H1 (cell line): ENCODE measurements at regions not wholly inside any gene's neighbourhood (a gene's known extent, or its start where the extent isn't known, plus 50 kb on each side); places are given as distances from the start of the nearest gene placed in this dataset.
"Not testable (repeated sequence)": the region's sequence is repeated elsewhere in the genome, so short reads cannot be mapped to it uniquely, and the experiment has no call there.

ENCODE experiments used
- CTCF ChIA-PET: fragments of 300-600 bp; sonication (Branson Sonifier 250); formaldehyde crosslinking; loops from one replicate; lab custom pipeline; 2021; ENCODE audit not compliant: partially characterized antibody; lab: Charles Lee
- POLR2A ChIA-PET: fragments of 300-600 bp; sonication (Branson Sonifier 250); formaldehyde crosslinking; loops from one replicate; lab custom pipeline; 2021; ENCODE audit warnings: inconsistent platforms; ENCODE audit not compliant: partially characterized antibody; lab: Charles Lee
- DNase-seq, 2 experiments: peaks; one replicate each; pipeline versions ENCODE4 v3.0.0 to v3.0.0-alpha.2; 2010 to 2022; ENCODE audit warnings: low spot score in 2 of 2, low read depth in 1 of 2, mixed read lengths in 1 of 2
- FAIRE-seq: peaks from 2 replicates; lab custom pipeline; 2011; peaks lifted over from hg19 to GRCh38; lab: Jason Lieb, UNC
- H2AFZ ChIP-seq: 2 replicates; pipeline ENCODE4 v1.8.1; 2012; ENCODE audit warnings: low read length, inconsistent platforms
- H2AK5ac ChIP-seq: 2 replicates; pipeline ENCODE4 v1.6.1; 2013; ENCODE audit warnings: low read depth, low read length
- H2BK120ac ChIP-seq: replicated peaks from 2 replicates; pipeline ENCODE3; 2013; ENCODE audit warnings: low read depth, low read length, inconsistent platforms
- H2BK12ac ChIP-seq: 2 replicates; pipeline ENCODE4 v1.6.1; 2013; ENCODE audit warnings: low read depth, low read length
- H2BK15ac ChIP-seq: 2 replicates; pipeline ENCODE4 v1.6.1; 2013; ENCODE audit warnings: low read length
- H2BK20ac ChIP-seq: 2 replicates; pipeline ENCODE4 v1.6.1; 2013; ENCODE audit warnings: low read length
- H2BK5ac ChIP-seq: 2 replicates; pipeline ENCODE4 v1.6.1; 2013; ENCODE audit warnings: low read depth, low read length
- H3K14ac ChIP-seq: 2 replicates; pipeline ENCODE4 v1.6.1; 2013; ENCODE audit warnings: inconsistent platforms; ENCODE audit not compliant: insufficient read length
- H3K18ac ChIP-seq: 2 replicates; pipeline ENCODE4 v1.6.1; 2013; ENCODE audit warnings: low read length; ENCODE audit errors: extremely low read depth
- H3K23ac ChIP-seq: 2 replicates; pipeline ENCODE4 v1.6.1; 2013; ENCODE audit warnings: inconsistent platforms; ENCODE audit not compliant: insufficient read length
- H3K23me2 ChIP-seq: 2 replicates; pipeline ENCODE4 v1.6.1; 2013; ENCODE audit warnings: low read depth, low read length
- H3K27ac ChIP-seq: 2 replicates; pipeline ENCODE4 v1.6.1; 2011; ENCODE audit warnings: low read depth, low read length, inconsistent platforms
- H3K27me3 ChIP-seq, 4 experiments: replicated peaks in 1 of 4; 1 replicate in 1 of 4; 2 replicates in 3 of 4; pipeline versions ENCODE4 v1.6.1 to v1.8.1; 2011 to 2013; ENCODE audit warnings: low read length in 3 of 4, mild to moderate bottlenecking in 3 of 4, inconsistent platforms in 2 of 4, mixed read lengths in 2 of 4, moderate library complexity in 1 of 4; ENCODE audit not compliant: control insufficient read depth in 3 of 4, insufficient read depth in 3 of 4; ENCODE audit errors: extremely low read depth in 1 of 4
- H3K36me3 ChIP-seq, 4 experiments: 2 replicates each; pipeline versions ENCODE4 v1.6.1 to v1.8.1; 2011 to 2013; ENCODE audit warnings: mild to moderate bottlenecking in 4 of 4, low read length in 3 of 4, moderate library complexity in 2 of 4, control low read depth in 1 of 4, inconsistent platforms in 1 of 4; ENCODE audit not compliant: insufficient read depth in 4 of 4, control insufficient read depth in 2 of 4
- H3K4ac ChIP-seq: replicated peaks from 2 replicates; pipeline ENCODE3; 2013; ENCODE audit warnings: low read length, low read depth, mixed read lengths, inconsistent platforms; ENCODE audit not compliant: insufficient read length
- H3K4me1 ChIP-seq, 4 experiments: replicated peaks in 1 of 4; 1 replicate in 1 of 4; 2 replicates in 3 of 4; pipeline versions ENCODE4 v1.6.1 to v1.8.1; 2011 to 2013; ENCODE audit warnings: low read length in 3 of 4, inconsistent platforms in 2 of 4, mixed read lengths in 1 of 4; ENCODE audit not compliant: insufficient read depth in 4 of 4, control insufficient read depth in 3 of 4
- H3K4me2 ChIP-seq, 2 experiments: 2 replicates each; pipeline versions ENCODE4 v1.6.1 to v1.8.1; 2011 to 2013; ENCODE audit warnings: low read depth in 2 of 2, low read length in 2 of 2, control low read depth in 1 of 2, inconsistent platforms in 1 of 2, mild to moderate bottlenecking in 1 of 2; ENCODE audit not compliant: insufficient read depth in 1 of 2
- H3K4me3 ChIP-seq, 4 experiments: fragments of 200-600, 300-600 bp in 1 of 4; sonication (generic), shearing (Covaris generic), sonication (Bioruptor Twin) in 1 of 4; 2 replicates each; pipeline versions ENCODE4 v1.5.1 to v1.8.1; 2011 to 2016; ENCODE audit warnings: low read length in 4 of 4, low read depth in 3 of 4, control low read depth in 2 of 4, inconsistent platforms in 2 of 4, mild to moderate bottlenecking in 2 of 4, mixed read lengths in 1 of 4, moderate library complexity in 1 of 4; ENCODE audit not compliant: insufficient read depth in 2 of 4; ENCODE audit errors: extremely low read depth in 1 of 4
- H3K56ac ChIP-seq: replicated peaks from 2 replicates; pipeline ENCODE3; 2013; ENCODE audit warnings: low read depth, mild to moderate bottlenecking, mixed read lengths, low read length, inconsistent platforms; ENCODE audit not compliant: insufficient read length
- H3K79me1 ChIP-seq: 2 replicates; pipeline ENCODE4 v1.6.1; 2013; ENCODE audit warnings: low read depth, low read length, control low read depth
- H3K79me2 ChIP-seq, 2 experiments: 2 replicates each; pipeline versions ENCODE4 v1.6.1 to v1.8.1; 2012 to 2013; ENCODE audit warnings: low read length in 2 of 2, mild to moderate bottlenecking in 2 of 2, inconsistent platforms in 1 of 2; ENCODE audit not compliant: insufficient read depth in 2 of 2, control insufficient read depth in 1 of 2
- H3K9ac ChIP-seq, 4 experiments: replicated peaks in 1 of 4; 1 replicate in 1 of 4; 2 replicates in 3 of 4; pipeline versions ENCODE4 v1.6.1 to v1.8.1; 2011 to 2013; ENCODE audit warnings: low read depth in 3 of 4, low read length in 3 of 4, control low read depth in 2 of 4, mild to moderate bottlenecking in 2 of 4, moderate library complexity in 2 of 4, inconsistent platforms in 1 of 4; ENCODE audit errors: extremely low read depth in 1 of 4
- H3K9me3 ChIP-seq, 2 experiments: 2 replicates each; pipeline versions ENCODE4 v1.6.1 to v1.8.1; 2012 to 2013; ENCODE audit warnings: mild to moderate bottlenecking in 2 of 2, moderate library complexity in 2 of 2, control low read depth in 1 of 2, inconsistent platforms in 1 of 2, low read depth in 1 of 2, low read length in 1 of 2, mixed read lengths in 1 of 2; ENCODE audit not compliant: insufficient read depth in 2 of 2
- H4K20me1 ChIP-seq, 2 experiments: replicated peaks in 1 of 2; 2 replicates each; pipeline versions ENCODE3 to v1.8.1; 2011 to 2013; ENCODE audit warnings: inconsistent platforms in 2 of 2, low read length in 2 of 2, mild to moderate bottlenecking in 1 of 2; ENCODE audit not compliant: insufficient read depth in 2 of 2, control insufficient read depth in 1 of 2
- H4K5ac ChIP-seq: 2 replicates; pipeline ENCODE4 v1.6.1; 2013; ENCODE audit warnings: low read length, low read depth, mixed read lengths, inconsistent platforms; ENCODE audit not compliant: insufficient read length
- H4K8ac ChIP-seq: 2 replicates; pipeline ENCODE4 v1.8.0; 2013; ENCODE audit warnings: mild to moderate bottlenecking, moderate library complexity, low read length, inconsistent platforms; ENCODE audit not compliant: insufficient read depth; ENCODE audit errors: extremely low read depth
- H4K91ac ChIP-seq: replicated peaks from 2 replicates; pipeline ENCODE3; 2013; ENCODE audit warnings: low read length, mixed read lengths, inconsistent platforms; ENCODE audit not compliant: insufficient read length
- WGBS, 2 experiments: shearing (Covaris generic) in 1 of 2; methylation state at CpG; one replicate each; pipeline versions ENCODE4 v1.1.6 to v1.1.7; 2013 to 2015; ENCODE audit warnings: low lambda C conversion rate in 2 of 2, mixed read lengths in 2 of 2, inconsistent platforms in 1 of 2, low coverage in 1 of 2, missing lambda C conversion rate in 1 of 2; ENCODE audit not compliant: insufficient replicate concordance in 2 of 2, insufficient coverage in 1 of 2, insufficient read length in 1 of 2; ENCODE audit errors: extremely low coverage in 1 of 2, missing lambda C conversion rate in 1 of 2; 5-methylcytosine and 5-hydroxymethylcytosine counted together

DNA sequence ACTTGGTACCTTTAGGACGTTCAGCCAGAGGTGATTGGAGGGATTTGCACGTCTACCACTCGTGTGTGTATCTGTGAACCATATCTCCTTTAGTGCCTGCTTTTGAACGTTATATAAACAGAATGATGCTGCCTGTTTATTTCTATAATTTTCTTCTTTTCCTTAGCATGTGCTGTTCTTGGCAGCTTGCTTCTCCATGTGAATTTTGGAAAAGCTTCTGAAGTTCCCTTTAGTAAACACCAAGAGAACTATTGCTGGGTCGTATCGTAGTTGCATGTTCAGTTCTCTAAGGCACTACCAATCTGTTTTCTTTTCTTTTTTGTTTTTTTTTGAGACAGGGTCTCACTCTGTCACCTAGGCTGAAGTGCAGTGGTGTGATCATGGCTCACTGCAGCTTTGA is 73.8 kb upstream of the FANCC start:
- H3K79me1 ChIP-seq, H4K20me1 ChIP-seq: not testable (repeated sequence)
- 94% methylated on average over 6 of the region's 6 CpGs; no CpG with 5 or more reads in 1 of the 2 experiments for WGBS, 2 experiments

More for the DNA sequence above, 73.8 kb upstream of the FANCC start:
- H3K36me3 ChIP-seq, H2BK20ac ChIP-seq, H3K79me2 ChIP-seq, H3K23me2 ChIP-seq, H4K5ac ChIP-seq, H2AFZ ChIP-seq, H3K4me2 ChIP-seq, H3K14ac ChIP-seq, FAIRE-seq, H4K91ac ChIP-seq, H3K23ac ChIP-seq, H3K18ac ChIP-seq, H3K9me3 ChIP-seq, H3K56ac ChIP-seq, H3K27me3 ChIP-seq, H4K8ac ChIP-seq, H3K9ac ChIP-seq, H3K4me3 ChIP-seq, H3K27ac ChIP-seq, DNase-seq, H2BK5ac ChIP-seq, CTCF ChIA-PET, H2BK12ac ChIP-seq, H2BK120ac ChIP-seq, H3K4me1 ChIP-seq, H3K4ac ChIP-seq, H2BK15ac ChIP-seq: not testable (repeated sequence)
- POLR2A ChIA-PET, result interaction anchor here (0.9 kb wide), 2 partner anchors 10 to 42 kb away, joined by 3 read pairs; no protein-coding TSS in a partner anchor
- H2AK5ac ChIP-seq, result 0 out of 2 replicates have a peak overlapping the region, but pooled peaks have one; percentile 13
